GM10266 (cell line): ENCODE measurements at regions not wholly inside any gene's neighbourhood (a gene's known extent, or its start where the extent isn't known, plus 50 kb on each side); places are given as distances from the start of the nearest gene placed in this dataset.

ENCODE experiments used
- DNase-seq: peaks from one replicate; pipeline ENCODE4 v3.0.0; 2012; ENCODE audit errors: extremely low spot score
- TF ChIP-seq, protein P1 (sequence below): IDR thresholded peaks from 2 replicates; pipeline ENCODE4 v1.5.1; 2012; ENCODE audit warnings: mild to moderate bottlenecking, low read depth; ENCODE audit not compliant: control insufficient read depth, insufficient read depth; ENCODE audit errors: missing control alignments

DNA sequence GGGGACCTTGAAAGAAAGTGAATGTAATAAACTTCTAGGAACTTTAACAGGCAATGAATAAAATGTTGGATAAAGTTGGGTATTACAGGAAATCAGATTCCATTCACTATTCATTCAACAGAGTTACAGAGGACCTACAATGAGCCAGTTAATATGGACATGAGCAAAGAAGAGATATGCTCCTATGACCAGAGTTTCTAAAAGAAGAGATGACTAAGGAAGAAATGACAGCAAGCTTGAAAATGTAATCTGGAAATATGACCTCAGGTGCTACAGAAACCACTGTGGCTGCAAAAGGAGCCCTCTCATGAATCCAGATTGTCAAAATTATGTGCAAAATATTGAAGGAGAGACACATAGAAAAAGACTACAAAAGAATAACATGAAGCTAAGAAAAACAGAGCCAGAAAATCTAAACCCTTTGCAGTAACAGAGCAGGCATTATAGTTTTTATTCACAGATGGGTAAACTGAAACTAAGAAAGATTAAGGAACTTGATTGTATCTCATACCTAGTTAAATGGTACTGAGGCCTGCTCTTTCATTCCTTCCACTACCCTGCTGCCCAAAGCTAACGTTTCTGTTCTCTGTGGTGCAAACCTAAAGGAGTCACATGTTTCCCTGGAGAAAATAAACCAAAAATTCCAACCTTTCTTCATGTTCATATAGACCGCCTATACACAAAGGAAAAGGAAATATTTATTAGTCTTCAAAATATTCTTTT lies 378.3 kb downstream of the GBA3 start:
- no peak for DNase-seq
- TF ChIP-seq, protein P1, sequence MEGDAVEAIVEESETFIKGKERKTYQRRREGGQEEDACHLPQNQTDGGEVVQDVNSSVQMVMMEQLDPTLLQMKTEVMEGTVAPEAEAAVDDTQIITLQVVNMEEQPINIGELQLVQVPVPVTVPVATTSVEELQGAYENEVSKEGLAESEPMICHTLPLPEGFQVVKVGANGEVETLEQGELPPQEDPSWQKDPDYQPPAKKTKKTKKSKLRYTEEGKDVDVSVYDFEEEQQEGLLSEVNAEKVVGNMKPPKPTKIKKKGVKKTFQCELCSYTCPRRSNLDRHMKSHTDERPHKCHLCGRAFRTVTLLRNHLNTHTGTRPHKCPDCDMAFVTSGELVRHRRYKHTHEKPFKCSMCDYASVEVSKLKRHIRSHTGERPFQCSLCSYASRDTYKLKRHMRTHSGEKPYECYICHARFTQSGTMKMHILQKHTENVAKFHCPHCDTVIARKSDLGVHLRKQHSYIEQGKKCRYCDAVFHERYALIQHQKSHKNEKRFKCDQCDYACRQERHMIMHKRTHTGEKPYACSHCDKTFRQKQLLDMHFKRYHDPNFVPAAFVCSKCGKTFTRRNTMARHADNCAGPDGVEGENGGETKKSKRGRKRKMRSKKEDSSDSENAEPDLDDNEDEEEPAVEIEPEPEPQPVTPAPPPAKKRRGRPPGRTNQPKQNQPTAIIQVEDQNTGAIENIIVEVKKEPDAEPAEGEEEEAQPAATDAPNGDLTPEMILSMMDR = no peak

GRCh38 chr4:23068756-23069155 lies 376.0 kb downstream of the GBA3 start:
- TF ChIP-seq, protein P1 = no peak
- no peak for DNase-seq

GRCh38 chr4:23068287-23068686 lies 375.6 kb downstream of the GBA3 start:
- TF ChIP-seq, protein P1 = no peak

GRCh38 chr4:23062188-23062587 lies 369.5 kb downstream of the GBA3 start:
- TF ChIP-seq, protein P1 = no peak
- DNase-seq = no peak

More at GRCh38 chr4:23068287-23068686, 375.6 kb downstream of the GBA3 start:
- no peak for DNase-seq

- DNase-seq = no peak
- TF ChIP-seq, protein P1 = no peak
Observed at GRCh38 chr4:23061431-23061830, 368.7 kb downstream of the GBA3 start.

GRCh38 chr4:23060776-23061175 lies 368.0 kb downstream of the GBA3 start:
- no peak for DNase-seq

More at GRCh38 chr4:23060776-23061175, 368.0 kb downstream of the GBA3 start:
- TF ChIP-seq, protein P1 = no peak
